ENCODE measurements at regions not wholly inside any gene's neighbourhood (a gene's known extent, or its start where the extent isn't known, plus 50 kb on each side); places are given as distances from the start of the nearest gene placed in this dataset.

DNA sequence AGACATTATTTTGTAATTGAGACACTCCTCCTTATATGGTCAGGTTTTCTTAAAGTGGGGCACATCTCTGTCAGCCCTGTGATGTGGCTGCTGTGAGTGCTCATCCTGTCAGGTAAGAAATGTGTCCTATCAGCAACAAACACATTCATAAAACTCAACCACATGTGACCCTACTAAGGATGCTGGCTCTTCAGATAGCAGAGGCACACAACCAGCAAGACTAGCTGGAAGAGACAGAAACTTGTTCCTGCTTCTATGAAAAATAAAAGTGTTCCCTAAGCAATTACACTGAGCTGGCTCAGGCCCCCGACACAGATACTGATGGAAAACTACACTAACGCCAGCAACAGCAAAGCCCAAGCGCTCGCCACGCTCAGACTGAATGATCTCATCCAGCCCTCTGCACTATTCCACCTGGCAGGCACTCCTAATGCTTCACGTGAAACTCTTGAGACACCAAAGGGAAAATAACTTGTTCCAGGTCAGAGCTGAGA, 49.8 kb upstream of the CYP2D6 start:
- peak; percentile 64 for DNase-seq (ENCODE audit: low read depth)

All from T follicular helper cell (primary cell).